H1 (cell line): ENCODE measurements at regions not wholly inside any gene's neighbourhood (a gene's known extent, or its start where the extent isn't known, plus 50 kb on each side); places are given as distances from the start of the nearest gene placed in this dataset.

Experiments
- CTCF ChIA-PET: fragments of 300-600 bp; sonication (Branson Sonifier 250); formaldehyde crosslinking; loops from one replicate; lab custom pipeline; 2021; ENCODE audit not compliant: partially characterized antibody; lab: Charles Lee
- POLR2A ChIA-PET: fragments of 300-600 bp; sonication (Branson Sonifier 250); formaldehyde crosslinking; loops from one replicate; lab custom pipeline; 2021; ENCODE audit warnings: inconsistent platforms; ENCODE audit not compliant: partially characterized antibody; lab: Charles Lee
- DNase-seq, 2 experiments: peaks; one replicate each; pipeline versions ENCODE4 v3.0.0 to v3.0.0-alpha.2; 2010 to 2022; ENCODE audit warnings: low spot score in 2 of 2, low read depth in 1 of 2, mixed read lengths in 1 of 2
- FAIRE-seq: peaks from 2 replicates; lab custom pipeline; 2011; peaks lifted over from hg19 to GRCh38; lab: Jason Lieb, UNC
- H2AFZ ChIP-seq: 2 replicates; pipeline ENCODE4 v1.8.1; 2012; ENCODE audit warnings: low read length, inconsistent platforms
- H2AK5ac ChIP-seq: 2 replicates; pipeline ENCODE4 v1.6.1; 2013; ENCODE audit warnings: low read depth, low read length
- H2BK120ac ChIP-seq: replicated peaks from 2 replicates; pipeline ENCODE3; 2013; ENCODE audit warnings: low read depth, low read length, inconsistent platforms
- H2BK12ac ChIP-seq: 2 replicates; pipeline ENCODE4 v1.6.1; 2013; ENCODE audit warnings: low read depth, low read length
- H2BK15ac ChIP-seq: 2 replicates; pipeline ENCODE4 v1.6.1; 2013; ENCODE audit warnings: low read length
- H2BK20ac ChIP-seq: 2 replicates; pipeline ENCODE4 v1.6.1; 2013; ENCODE audit warnings: low read length
- H2BK5ac ChIP-seq: 2 replicates; pipeline ENCODE4 v1.6.1; 2013; ENCODE audit warnings: low read depth, low read length
- H3K14ac ChIP-seq: 2 replicates; pipeline ENCODE4 v1.6.1; 2013; ENCODE audit warnings: inconsistent platforms; ENCODE audit not compliant: insufficient read length
- H3K18ac ChIP-seq: 2 replicates; pipeline ENCODE4 v1.6.1; 2013; ENCODE audit warnings: low read length; ENCODE audit errors: extremely low read depth
- H3K23ac ChIP-seq: 2 replicates; pipeline ENCODE4 v1.6.1; 2013; ENCODE audit warnings: inconsistent platforms; ENCODE audit not compliant: insufficient read length
- H3K23me2 ChIP-seq: 2 replicates; pipeline ENCODE4 v1.6.1; 2013; ENCODE audit warnings: low read depth, low read length
- H3K27ac ChIP-seq: 2 replicates; pipeline ENCODE4 v1.6.1; 2011; ENCODE audit warnings: low read depth, low read length, inconsistent platforms
- H3K27me3 ChIP-seq, 4 experiments: replicated peaks in 1 of 4; 1 replicate in 1 of 4; 2 replicates in 3 of 4; pipeline versions ENCODE4 v1.6.1 to v1.8.1; 2011 to 2013; ENCODE audit warnings: low read length in 3 of 4, mild to moderate bottlenecking in 3 of 4, inconsistent platforms in 2 of 4, mixed read lengths in 2 of 4, moderate library complexity in 1 of 4; ENCODE audit not compliant: control insufficient read depth in 3 of 4, insufficient read depth in 3 of 4; ENCODE audit errors: extremely low read depth in 1 of 4
- H3K36me3 ChIP-seq, 4 experiments: 2 replicates each; pipeline versions ENCODE4 v1.6.1 to v1.8.1; 2011 to 2013; ENCODE audit warnings: mild to moderate bottlenecking in 4 of 4, low read length in 3 of 4, moderate library complexity in 2 of 4, control low read depth in 1 of 4, inconsistent platforms in 1 of 4; ENCODE audit not compliant: insufficient read depth in 4 of 4, control insufficient read depth in 2 of 4
- H3K4ac ChIP-seq: replicated peaks from 2 replicates; pipeline ENCODE3; 2013; ENCODE audit warnings: low read length, low read depth, mixed read lengths, inconsistent platforms; ENCODE audit not compliant: insufficient read length
- H3K4me1 ChIP-seq, 4 experiments: replicated peaks in 1 of 4; 1 replicate in 1 of 4; 2 replicates in 3 of 4; pipeline versions ENCODE4 v1.6.1 to v1.8.1; 2011 to 2013; ENCODE audit warnings: low read length in 3 of 4, inconsistent platforms in 2 of 4, mixed read lengths in 1 of 4; ENCODE audit not compliant: insufficient read depth in 4 of 4, control insufficient read depth in 3 of 4
- H3K4me2 ChIP-seq, 2 experiments: 2 replicates each; pipeline versions ENCODE4 v1.6.1 to v1.8.1; 2011 to 2013; ENCODE audit warnings: low read depth in 2 of 2, low read length in 2 of 2, control low read depth in 1 of 2, inconsistent platforms in 1 of 2, mild to moderate bottlenecking in 1 of 2; ENCODE audit not compliant: insufficient read depth in 1 of 2
- H3K4me3 ChIP-seq, 4 experiments: fragments of 200-600, 300-600 bp in 1 of 4; sonication (generic), shearing (Covaris generic), sonication (Bioruptor Twin) in 1 of 4; 2 replicates each; pipeline versions ENCODE4 v1.5.1 to v1.8.1; 2011 to 2016; ENCODE audit warnings: low read length in 4 of 4, low read depth in 3 of 4, control low read depth in 2 of 4, inconsistent platforms in 2 of 4, mild to moderate bottlenecking in 2 of 4, mixed read lengths in 1 of 4, moderate library complexity in 1 of 4; ENCODE audit not compliant: insufficient read depth in 2 of 4; ENCODE audit errors: extremely low read depth in 1 of 4
- H3K56ac ChIP-seq: replicated peaks from 2 replicates; pipeline ENCODE3; 2013; ENCODE audit warnings: low read depth, mild to moderate bottlenecking, mixed read lengths, low read length, inconsistent platforms; ENCODE audit not compliant: insufficient read length
- H3K79me1 ChIP-seq: 2 replicates; pipeline ENCODE4 v1.6.1; 2013; ENCODE audit warnings: low read depth, low read length, control low read depth
- H3K79me2 ChIP-seq, 2 experiments: 2 replicates each; pipeline versions ENCODE4 v1.6.1 to v1.8.1; 2012 to 2013; ENCODE audit warnings: low read length in 2 of 2, mild to moderate bottlenecking in 2 of 2, inconsistent platforms in 1 of 2; ENCODE audit not compliant: insufficient read depth in 2 of 2, control insufficient read depth in 1 of 2
- H3K9ac ChIP-seq, 4 experiments: replicated peaks in 1 of 4; 1 replicate in 1 of 4; 2 replicates in 3 of 4; pipeline versions ENCODE4 v1.6.1 to v1.8.1; 2011 to 2013; ENCODE audit warnings: low read depth in 3 of 4, low read length in 3 of 4, control low read depth in 2 of 4, mild to moderate bottlenecking in 2 of 4, moderate library complexity in 2 of 4, inconsistent platforms in 1 of 4; ENCODE audit errors: extremely low read depth in 1 of 4
- H3K9me3 ChIP-seq, 2 experiments: 2 replicates each; pipeline versions ENCODE4 v1.6.1 to v1.8.1; 2012 to 2013; ENCODE audit warnings: mild to moderate bottlenecking in 2 of 2, moderate library complexity in 2 of 2, control low read depth in 1 of 2, inconsistent platforms in 1 of 2, low read depth in 1 of 2, low read length in 1 of 2, mixed read lengths in 1 of 2; ENCODE audit not compliant: insufficient read depth in 2 of 2
- H4K20me1 ChIP-seq, 2 experiments: replicated peaks in 1 of 2; 2 replicates each; pipeline versions ENCODE3 to v1.8.1; 2011 to 2013; ENCODE audit warnings: inconsistent platforms in 2 of 2, low read length in 2 of 2, mild to moderate bottlenecking in 1 of 2; ENCODE audit not compliant: insufficient read depth in 2 of 2, control insufficient read depth in 1 of 2
- H4K5ac ChIP-seq: 2 replicates; pipeline ENCODE4 v1.6.1; 2013; ENCODE audit warnings: low read length, low read depth, mixed read lengths, inconsistent platforms; ENCODE audit not compliant: insufficient read length
- H4K8ac ChIP-seq: 2 replicates; pipeline ENCODE4 v1.8.0; 2013; ENCODE audit warnings: mild to moderate bottlenecking, moderate library complexity, low read length, inconsistent platforms; ENCODE audit not compliant: insufficient read depth; ENCODE audit errors: extremely low read depth
- H4K91ac ChIP-seq: replicated peaks from 2 replicates; pipeline ENCODE3; 2013; ENCODE audit warnings: low read length, mixed read lengths, inconsistent platforms; ENCODE audit not compliant: insufficient read length
- BACH1 ChIP-seq: IDR thresholded peaks from 2 replicates; pipeline ENCODE4 v1.6.1; 2012; ENCODE audit warnings: low read length, improper control_type of control experiment
- CBX5 ChIP-seq: fragments of 300-800, 300-1000 bp; sonication (generic); IDR thresholded peaks from 2 replicates; pipeline ENCODE4 v1.7.1; 2016; ENCODE audit warnings: antibody characterized with exemption, low read length, low read depth
- E2F6 ChIP-seq: IDR thresholded peaks from 2 replicates; pipeline ENCODE4 v1.6.1; 2012; ENCODE audit warnings: inconsistent platforms
- FOSL1 ChIP-seq: IDR thresholded peaks from 2 replicates; pipeline ENCODE4 v1.6.1; 2011; ENCODE audit warnings: mild to moderate bottlenecking, low read depth, low read length, moderate library complexity; ENCODE audit not compliant: insufficient read depth
- GABPA ChIP-seq: IDR thresholded peaks from 2 replicates; pipeline ENCODE4 v1.6.1; 2011; ENCODE audit warnings: mild to moderate bottlenecking, low read length, moderate library complexity, borderline replicate concordance; ENCODE audit not compliant: insufficient read depth
- JUN ChIP-seq: IDR thresholded peaks from 2 replicates; pipeline ENCODE4 v1.6.1; 2011; ENCODE audit warnings: low read depth, mild to moderate bottlenecking, improper control_type of control experiment, low read length
- JUND ChIP-seq: IDR thresholded peaks from 2 replicates; pipeline ENCODE4 v1.6.1; 2011; ENCODE audit warnings: mild to moderate bottlenecking, improper control_type of control experiment, low read length
- NRF1 ChIP-seq: IDR thresholded peaks from 2 replicates; pipeline ENCODE4 v1.6.1; 2011; ENCODE audit warnings: mild to moderate bottlenecking, low read depth, low read length, improper control_type of control experiment
- PHF8 ChIP-seq: fragments of 200-600 bp; sonication (generic); conservative IDR thresholded peaks from 2 replicates; pipeline ENCODE4 v1.7.1; 2012; ENCODE audit warnings: low read depth, mild to moderate bottlenecking, inconsistent platforms, low read length, moderate library complexity
- POLR2A ChIP-seq, 2 experiments: IDR thresholded peaks; 1 replicate in 1 of 2; 2 replicates in 1 of 2; pipeline ENCODE4 v1.6.1; 2011; ENCODE audit warnings: low read depth in 2 of 2, low read length in 2 of 2, mild to moderate bottlenecking in 2 of 2; ENCODE audit errors: control extremely low read depth in 1 of 2
- RNF2 ChIP-seq: fragments of 200-900, 300-1000 bp; sonication (generic); IDR thresholded peaks from 2 replicates; pipeline ENCODE4 v1.7.1; 2016; ENCODE audit warnings: borderline replicate concordance, low read depth, mild to moderate bottlenecking, antibody characterized with exemption, low read length; ENCODE audit not compliant: poor library complexity, severe bottlenecking; ENCODE audit errors: missing control alignments
- SIN3A ChIP-seq, 2 experiments: IDR thresholded peaks in 1 of 2; conservative IDR thresholded peaks in 1 of 2; 2 replicates each; pipeline ENCODE4 v1.6.1; 2011 to 2012; ENCODE audit warnings: low read length in 2 of 2, improper control_type of control experiment in 1 of 2, low read depth in 1 of 2, mild to moderate bottlenecking in 1 of 2
- SP4 ChIP-seq: IDR thresholded peaks from 2 replicates; pipeline ENCODE4 v1.6.1; 2012; ENCODE audit warnings: low read length, inconsistent platforms
- SRF ChIP-seq: IDR thresholded peaks from 2 replicates; pipeline ENCODE4 v1.6.1; 2011; ENCODE audit warnings: mild to moderate bottlenecking, low read depth, low read length, moderate library complexity
- YY1 ChIP-seq: IDR thresholded peaks from 2 replicates; pipeline ENCODE4 v1.6.1; 2011; ENCODE audit warnings: low read depth, mild to moderate bottlenecking, low read length
- WGBS, 2 experiments: shearing (Covaris generic) in 1 of 2; methylation state at CpG; one replicate each; pipeline versions ENCODE4 v1.1.6 to v1.1.7; 2013 to 2015; ENCODE audit warnings: low lambda C conversion rate in 2 of 2, mixed read lengths in 2 of 2, inconsistent platforms in 1 of 2, low coverage in 1 of 2, missing lambda C conversion rate in 1 of 2; ENCODE audit not compliant: insufficient replicate concordance in 2 of 2, insufficient coverage in 1 of 2, insufficient read length in 1 of 2; ENCODE audit errors: extremely low coverage in 1 of 2, missing lambda C conversion rate in 1 of 2; 5-methylcytosine and 5-hydroxymethylcytosine counted together

GRCh38 chr14:62557416-62557815 is 487.8 kb downstream of the KCNH5 start:
- Histone ChIP-seq H3K4me1 (no peaks in the 10 kb centered on the region), H2BK5ac (no peak overlapping the region), H3K27me3 (no peaks in the 10 kb centered on the region), H2AK5ac (no peak overlapping the region), H3K9ac (no peak overlapping the region), H3K4me3 (no peak overlapping the region), H4K5ac (no peak overlapping the region), H3K56ac (no peak overlapping the region), H3K79me1 (no peaks in the 10 kb centered on the region), H3K4ac (no peak overlapping the region), H4K8ac (no peak overlapping the region), H3K4me2 (no peak overlapping the region), H3K18ac (no peak overlapping the region), H3K14ac (no peak overlapping the region), H4K91ac (no peak overlapping the region), H3K36me3 (no peaks in the 10 kb centered on the region), H2BK12ac (no peak overlapping the region), H3K27ac (no peak overlapping the region), H3K23me2 (no peaks in the 10 kb centered on the region), H3K79me2 (no peaks in the 10 kb centered on the region), H2BK20ac (no peak overlapping the region), H2AFZ (no peak overlapping the region), H3K23ac (no peak overlapping the region), H4K20me1 (no peaks in the 10 kb centered on the region), H2BK120ac (no peak overlapping the region), H3K9me3 (no peaks in the 10 kb centered on the region), H2BK15ac (no peak overlapping the region)
- 90% methylated on average over 6 of the region's 6 CpGs; no CpG with 5 or more reads in 1 of the 2 experiments for WGBS, 2 experiments
- CTCF ChIA-PET = no interaction called here
- no peak for FAIRE-seq
- DNase-seq = no peak
- POLR2A ChIA-PET = no interaction called here
- TF ChIP-seq FOSL1 (no peak), CBX5 (no peak), SP4 (no peak), JUN (no peak), JUND (no peak), YY1 (no peak), SRF (no peak), GABPA (no peak), PHF8 (no peak), POLR2A (IDR thresholded peaks at IDR 0.05; ENCODE audit: control extremely low read depth in 1 of 2, low read depth in 2 of 2, low read length in 2 of 2) (no peak), E2F6 (no peak), NRF1 (no peak), SIN3A (conservative IDR thresholded peaks at IDR 0.05 in 1 of 2, IDR thresholded peaks at IDR 0.05 in 1 of 2; ENCODE audit: low read depth in 1 of 2, low read length in 2 of 2) (no peak), BACH1 (no peak), RNF2 (no peak)
